ENCODE measurements at regions not wholly inside any gene's neighbourhood (a gene's known extent, or its start where the extent isn't known, plus 50 kb on each side); places are given as distances from the start of the nearest gene placed in this dataset.

DNA sequence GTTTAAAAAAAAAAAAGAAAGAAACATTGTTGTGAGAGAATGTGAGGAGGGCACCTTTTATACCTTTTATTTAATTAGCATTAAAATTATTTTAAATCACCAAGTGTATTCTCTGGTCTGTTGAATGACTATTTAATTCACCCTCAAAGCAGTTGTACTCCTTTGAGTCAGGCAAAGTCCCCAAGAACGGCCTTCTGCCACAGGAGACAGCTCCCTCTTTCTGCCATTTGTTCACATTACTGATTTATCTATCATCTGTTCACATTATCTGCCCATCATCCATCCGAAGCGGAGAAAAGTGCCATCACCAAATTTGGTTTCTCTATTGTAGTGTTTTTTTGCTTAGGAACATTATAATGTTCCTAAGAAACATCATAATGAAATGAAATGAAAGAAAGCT, 240.7 kb upstream of the DPP10 start:
- intact Hi-C loops (cut with DNase I): no loop called here
- DNase-seq: no peak
- no peaks in the 10 kb centered on the region for H3K4me1 ChIP-seq
- no peaks in the 10 kb centered on the region for H3K27me3 ChIP-seq
- TF ChIP-seq, protein P1, sequence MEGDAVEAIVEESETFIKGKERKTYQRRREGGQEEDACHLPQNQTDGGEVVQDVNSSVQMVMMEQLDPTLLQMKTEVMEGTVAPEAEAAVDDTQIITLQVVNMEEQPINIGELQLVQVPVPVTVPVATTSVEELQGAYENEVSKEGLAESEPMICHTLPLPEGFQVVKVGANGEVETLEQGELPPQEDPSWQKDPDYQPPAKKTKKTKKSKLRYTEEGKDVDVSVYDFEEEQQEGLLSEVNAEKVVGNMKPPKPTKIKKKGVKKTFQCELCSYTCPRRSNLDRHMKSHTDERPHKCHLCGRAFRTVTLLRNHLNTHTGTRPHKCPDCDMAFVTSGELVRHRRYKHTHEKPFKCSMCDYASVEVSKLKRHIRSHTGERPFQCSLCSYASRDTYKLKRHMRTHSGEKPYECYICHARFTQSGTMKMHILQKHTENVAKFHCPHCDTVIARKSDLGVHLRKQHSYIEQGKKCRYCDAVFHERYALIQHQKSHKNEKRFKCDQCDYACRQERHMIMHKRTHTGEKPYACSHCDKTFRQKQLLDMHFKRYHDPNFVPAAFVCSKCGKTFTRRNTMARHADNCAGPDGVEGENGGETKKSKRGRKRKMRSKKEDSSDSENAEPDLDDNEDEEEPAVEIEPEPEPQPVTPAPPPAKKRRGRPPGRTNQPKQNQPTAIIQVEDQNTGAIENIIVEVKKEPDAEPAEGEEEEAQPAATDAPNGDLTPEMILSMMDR (IDR thresholded peaks at IDR 0.05): no peak
- H3K27ac ChIP-seq: no peak overlapping the region
- H3K4me3 ChIP-seq: no peak overlapping the region
- no peak for ATAC-seq
- no peaks in the 10 kb centered on the region for H3K9me3 ChIP-seq
- H3K36me3 ChIP-seq: no peaks in the 10 kb centered on the region

DNA sequence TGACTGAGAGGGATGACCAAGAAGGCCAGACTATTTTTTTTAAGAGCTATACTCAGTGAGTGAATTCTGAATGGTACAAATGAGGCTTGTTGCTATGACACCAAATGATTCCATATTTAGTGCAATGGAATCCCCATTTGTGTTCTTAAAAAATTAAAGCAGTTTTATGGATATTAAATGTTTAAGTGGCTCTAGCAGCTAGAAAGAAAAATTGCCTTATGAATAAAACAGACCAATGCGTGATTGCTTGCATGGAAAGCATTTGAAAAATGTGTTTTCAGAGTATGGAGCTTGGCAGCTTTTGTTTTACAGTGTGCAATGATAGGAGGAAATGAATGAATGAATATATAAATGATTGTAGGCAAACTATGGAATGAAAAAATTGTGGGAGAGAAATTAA, 238.8 kb upstream of the DPP10 start:
- H3K9me3 ChIP-seq: no peaks in the 10 kb centered on the region
- no peaks in the 10 kb centered on the region for H3K27me3 ChIP-seq
- DNase-seq (no peak), ATAC-seq (no peak)
- H3K27ac ChIP-seq: no peak overlapping the region
- no peak overlapping the region for H3K4me3 ChIP-seq
- TF ChIP-seq, protein P1 (IDR thresholded peaks at IDR 0.05): no peak
- H3K36me3 ChIP-seq: no peaks in the 10 kb centered on the region
- intact Hi-C loops (cut with DNase I): no loop called here
- no peaks in the 10 kb centered on the region for H3K4me1 ChIP-seq

DNA sequence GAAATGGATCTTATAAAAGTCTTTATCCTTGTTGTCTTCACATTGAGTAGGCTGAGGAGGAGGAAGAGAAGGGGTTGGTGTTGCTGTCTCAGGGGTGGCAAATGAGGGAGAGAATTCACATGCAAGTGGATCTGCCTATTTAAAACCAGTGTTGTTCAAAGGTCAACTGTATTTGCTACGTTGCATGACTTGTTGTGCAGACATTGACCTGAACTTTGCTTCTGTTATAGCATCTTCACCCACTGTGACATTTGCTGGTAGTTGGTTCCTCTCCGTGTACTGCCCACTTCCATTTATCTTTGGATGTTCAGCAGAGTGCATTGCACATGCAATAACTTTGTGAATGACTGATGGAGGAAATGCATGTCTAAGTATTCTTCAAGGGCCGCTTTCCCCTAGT, 228.6 kb upstream of the DPP10 start:
- no peak for ATAC-seq
- H3K4me3 ChIP-seq: no peak overlapping the region
- no peaks in the 10 kb centered on the region for H3K36me3 ChIP-seq
- no peak overlapping the region for H3K27ac ChIP-seq
- H3K9me3 ChIP-seq: no peaks in the 10 kb centered on the region
- intact Hi-C loops (cut with DNase I): no loop called here
- no peaks in the 10 kb centered on the region for H3K4me1 ChIP-seq
- DNase-seq: no peak
- TF ChIP-seq, protein P1 (IDR thresholded peaks at IDR 0.05): no peak
- H3K27me3 ChIP-seq: no peaks in the 10 kb centered on the region

DNA sequence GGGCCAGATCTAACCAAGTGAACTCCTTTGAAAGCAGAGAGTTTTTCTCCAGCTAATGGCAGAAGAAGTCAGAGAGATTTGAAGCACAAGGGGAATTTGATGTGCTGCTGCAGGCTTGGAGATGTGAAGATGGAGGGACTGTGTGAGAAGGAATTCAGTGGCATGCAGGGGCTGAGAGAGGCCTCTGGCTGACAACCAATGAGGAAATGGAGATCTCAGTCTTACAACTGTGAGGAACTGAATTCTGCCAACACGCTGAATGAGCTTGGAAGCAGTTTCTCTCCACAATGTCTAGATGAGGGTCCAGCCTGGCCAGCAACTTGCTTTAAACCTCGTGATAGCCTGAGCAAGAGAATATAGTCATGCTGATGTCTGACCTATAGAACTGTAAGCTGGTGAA, 224.1 kb upstream of the DPP10 start:
- Histone ChIP-seq H3K9me3 (no peaks in the 10 kb centered on the region), H3K27ac (no peak overlapping the region), H3K36me3 (no peaks in the 10 kb centered on the region), H3K4me3 (no peak overlapping the region), H3K27me3 (no peaks in the 10 kb centered on the region), H3K4me1 (no peaks in the 10 kb centered on the region)
- intact Hi-C loops (cut with DNase I): no loop called here
- DNase-seq (no peak), ATAC-seq (no peak)
- TF ChIP-seq, protein P1 (IDR thresholded peaks at IDR 0.05): no peak

DNA sequence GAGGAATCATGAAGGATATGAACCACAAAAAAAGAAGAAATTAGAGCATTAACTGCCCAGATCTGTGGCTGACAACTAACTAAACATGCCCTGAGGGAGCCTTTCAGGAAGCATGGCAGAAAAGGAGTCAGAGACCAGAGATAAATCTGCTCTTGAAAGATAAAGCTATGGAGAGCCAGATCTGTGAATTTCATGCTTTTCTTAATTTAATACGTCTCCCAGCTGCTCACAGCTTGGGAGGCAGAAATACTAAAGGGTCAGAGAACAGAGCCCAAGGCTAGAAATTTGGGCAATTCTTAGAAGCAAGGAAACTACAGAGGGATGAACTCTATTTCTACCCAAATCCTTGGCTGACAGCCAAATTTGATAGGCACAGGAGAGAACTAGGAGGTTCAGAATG, 223.0 kb upstream of the DPP10 start:
- ATAC-seq: no peak
- no peaks in the 10 kb centered on the region for H3K9me3 ChIP-seq
- no peak overlapping the region for H3K27ac ChIP-seq
- H3K36me3 ChIP-seq: no peaks in the 10 kb centered on the region
- H3K4me1 ChIP-seq: no peaks in the 10 kb centered on the region
- DNase-seq: no peak
- no peak overlapping the region for H3K4me3 ChIP-seq
- TF ChIP-seq, protein P1 (IDR thresholded peaks at IDR 0.05): no peak
- intact Hi-C loops (cut with DNase I): no loop called here
- H3K27me3 ChIP-seq: no peaks in the 10 kb centered on the region

DNA sequence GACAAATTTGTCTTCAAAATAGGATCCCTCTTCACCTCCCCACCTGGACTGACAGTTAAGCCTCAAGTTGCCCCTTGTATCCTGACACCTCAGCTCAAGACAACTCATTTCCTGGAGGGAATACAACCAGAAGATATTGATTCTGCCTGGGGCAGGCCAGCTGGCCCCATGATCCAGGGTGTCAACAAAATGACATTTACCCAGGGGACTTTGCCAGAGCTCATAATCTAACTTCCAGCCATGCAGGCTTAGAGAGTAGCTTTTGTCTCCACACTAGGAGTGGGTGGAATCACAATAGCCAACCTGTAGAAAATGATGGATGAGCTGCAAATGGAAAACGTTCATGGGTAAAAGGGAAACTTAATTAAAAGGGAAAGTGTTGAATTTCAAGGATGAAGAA, 220.1 kb upstream of the DPP10 start:
- no peaks in the 10 kb centered on the region for H3K9me3 ChIP-seq
- ATAC-seq (no peak), DNase-seq (no peak)
- intact Hi-C loops (cut with DNase I): no loop called here
- H3K36me3 ChIP-seq: no peaks in the 10 kb centered on the region
- H3K4me1 ChIP-seq: no peaks in the 10 kb centered on the region
- no peak overlapping the region for H3K27ac ChIP-seq
- no peak overlapping the region for H3K4me3 ChIP-seq
- TF ChIP-seq, protein P1 (IDR thresholded peaks at IDR 0.05): no peak
- H3K27me3 ChIP-seq: no peaks in the 10 kb centered on the region
